ENCODE measurements at regions not wholly inside any gene's neighbourhood (a gene's known extent, or its start where the extent isn't known, plus 50 kb on each side); places are given as distances from the start of the nearest gene placed in this dataset.

GRCh38 chr4:18684932-18685331 is 663.4 kb upstream of the LCORL start:
- no peak for TF ChIP-seq POLR2A (IDR thresholded peaks at IDR 0.05; ENCODE audit: low read length)
- TF ChIP-seq GATA1 (IDR thresholded peaks at IDR 0.05; ENCODE audit: low read depth, low read length), result no peak

Measured in erythroblast (primary cell).